Left cardiac atrium (tissue), 4 donors: ENCODE measurements at regions not wholly inside any gene's neighbourhood (a gene's known extent, or its start where the extent isn't known, plus 50 kb on each side); places are given as distances from the start of the nearest gene placed in this dataset.
"Not testable (repeated sequence)": the region's sequence is repeated elsewhere in the genome, so short reads cannot be mapped to it uniquely, and the experiment has no call there.

Source experiments
- ATAC-seq, 2 donors: fragments of 200-7000 bp; cut with Tn5 transposase; one replicate each; pipeline ENCODE4 v1.9.1; 2020; ENCODE audit warnings: mild to moderate bottlenecking in 2 of 2, moderate library complexity in 2 of 2
- DNase-seq: peaks from one replicate; pipeline ENCODE4 v3.0.0-alpha.2; 2020
- intact Hi-C, 2 donors: fragments of 100-400 bp; cut with DNase I; formaldehyde crosslinking; loops; one replicate each; pipeline versions ENCODE4 v1.14.1 to v1.15.1; 2022 to 2023
- donor health status: DM: no; HTN: yes; CAD: no.
- donor health status: DM: no; HTN: yes; CAD: no; lungs with severe emphysema.
- donor health status: DM: yes; HTN: yes; CAD: no.
- donor health status: Dilated cardiomyopathy.

- intact Hi-C loops, result loop anchor here in 1 of 2 donors (10.0 kb wide), 1 partner anchor 322 kb away; no protein-coding TSS in a partner anchor
- not testable (repeated sequence) for DNase-seq, ATAC-seq
These were observed 88.5 kb upstream of the DRD5 start for GRCh38 chr4:9692791-9693491.

GRCh38 chr4:9694403-9694802 lies 87.0 kb upstream of the DRD5 start:
- not testable (repeated sequence) for DNase-seq, ATAC-seq
- intact Hi-C loops, result loop anchor here in 1 of 2 donors (10.0 kb wide), 1 partner anchor 320 kb away; no protein-coding TSS in a partner anchor

GRCh38 chr4:9695994-9696393 lies 85.4 kb upstream of the DRD5 start:
- intact Hi-C loops, result loop anchor here in 1 of 2 donors (10.0 kb wide), 1 partner anchor 319 kb away; no protein-coding TSS in a partner anchor
- ATAC-seq, DNase-seq: not testable (repeated sequence)

- intact Hi-C loops, result loop anchor here in 1 of 2 donors (10.0 kb wide), 1 partner anchor 318 kb away; no protein-coding TSS in a partner anchor
- not testable (repeated sequence) for ATAC-seq, DNase-seq
These were observed 84.9 kb upstream of the DRD5 start for GRCh38 chr4:9696561-9696960.

GRCh38 chr4:9702019-9702418 lies 79.4 kb upstream of the DRD5 start:
- not testable (repeated sequence) for ATAC-seq, DNase-seq
- intact Hi-C loops, result loop anchor here in 1 of 2 donors (10.0 kb wide), 1 partner anchor 313 kb away; no protein-coding TSS in a partner anchor

- DNase-seq, ATAC-seq: not testable (repeated sequence)
- intact Hi-C loops, result loop anchor here in 1 of 2 donors (10.0 kb wide), 1 partner anchor 312 kb away; no protein-coding TSS in a partner anchor
These were observed 78.7 kb upstream of the DRD5 start for GRCh38 chr4:9702696-9703095.

- intact Hi-C loops, result loop anchor here in 1 of 2 donors (10.0 kb wide), 1 partner anchor 311 kb away; no protein-coding TSS in a partner anchor
- no peak for ATAC-seq
- DNase-seq, result peak; percentile 37
These were observed 78.0 kb upstream of the DRD5 start for GRCh38 chr4:9703391-9703790.

- not testable (repeated sequence) for DNase-seq, ATAC-seq
- intact Hi-C loops, result loop anchor here in 1 of 2 donors (10.0 kb wide), 1 partner anchor 311 kb away; no protein-coding TSS in a partner anchor
These were observed 77.3 kb upstream of the DRD5 start for GRCh38 chr4:9704126-9704525.

- intact Hi-C loops, result loop anchor here in 1 of 2 donors (10.0 kb wide), 1 partner anchor 310 kb away; no protein-coding TSS in a partner anchor
- DNase-seq (no peak), ATAC-seq (no peak)
These were observed 76.7 kb upstream of the DRD5 start for GRCh38 chr4:9704551-9705332.

- ATAC-seq, DNase-seq: not testable (repeated sequence)
- intact Hi-C loops, result loop anchor here in 1 of 2 donors (10.0 kb wide), 1 partner anchor 308 kb away; no protein-coding TSS in a partner anchor
These were observed 74.2 kb upstream of the DRD5 start for GRCh38 chr4:9707281-9707680.

- intact Hi-C loops, result loop anchor here in 1 of 2 donors (10.0 kb wide), 1 partner anchor 307 kb away; no protein-coding TSS in a partner anchor
- not testable (repeated sequence) for ATAC-seq, DNase-seq
These were observed 73.5 kb upstream of the DRD5 start for GRCh38 chr4:9707936-9708335.

- DNase-seq, result no peak
- intact Hi-C loops, result loop anchor here in 1 of 2 donors (10.0 kb wide), 1 partner anchor 305 kb away; no protein-coding TSS in a partner anchor
- no peak for ATAC-seq
These were observed 71.7 kb upstream of the DRD5 start for GRCh38 chr4:9709724-9710123.

- ATAC-seq, intact Hi-C loops, DNase-seq: not testable (repeated sequence)
These were observed 66.2 kb upstream of the DRD5 start for GRCh38 chr4:9715271-9715670.

- intact Hi-C loops, result no loop called here
- DNase-seq (no peak), ATAC-seq (no peak)
These were observed 65.3 kb upstream of the DRD5 start for GRCh38 chr4:9716093-9716492.

- DNase-seq, intact Hi-C loops, ATAC-seq: not testable (repeated sequence)
These were observed 63.0 kb upstream of the DRD5 start for GRCh38 chr4:9718246-9718939.

- ATAC-seq, intact Hi-C loops, DNase-seq: not testable (repeated sequence)
These were observed 59.3 kb upstream of the DRD5 start for GRCh38 chr4:9722131-9722530.
